Fibroblast of skin of left quadriceps (primary cell): ENCODE measurements at regions not wholly inside any gene's neighbourhood (a gene's known extent, or its start where the extent isn't known, plus 50 kb on each side); places are given as distances from the start of the nearest gene placed in this dataset.

Source experiments
- DNase-seq, 2 experiments: peaks; one replicate each; pipeline ENCODE4 v3.0.0-alpha.2; 2013; ENCODE audit warnings: low read depth in 2 of 2

- DNase-seq, result peak; percentile 69 to 72
Observed at GRCh38 chr15:62469874-62470688, 305.0 kb upstream of the C2CD4B start.

GRCh38 chr15:62472616-62473299 lies 307.7 kb upstream of the C2CD4B start:
- no peak for DNase-seq

GRCh38 chr15:62474021-62474770 lies 309.1 kb upstream of the C2CD4B start:
- DNase-seq, result no peak

DNA sequence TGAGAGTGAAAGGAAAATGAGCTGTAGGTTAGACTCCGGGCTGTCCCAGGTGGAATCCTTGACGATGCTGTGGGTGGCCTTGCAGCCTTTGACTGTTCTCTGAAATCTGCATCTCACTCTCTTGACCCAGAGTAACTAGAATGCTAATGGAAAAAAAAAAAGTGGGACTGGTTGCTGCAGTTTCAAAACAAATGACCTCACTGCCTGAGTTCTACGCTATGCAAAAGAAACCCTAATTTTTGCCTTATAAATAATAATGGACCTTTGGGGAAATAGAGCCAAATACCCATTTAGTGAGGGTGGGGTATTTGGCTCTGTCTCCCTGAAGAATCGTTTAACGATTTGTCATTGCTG lies 309.7 kb upstream of the C2CD4B start:
- no peak for DNase-seq

DNA sequence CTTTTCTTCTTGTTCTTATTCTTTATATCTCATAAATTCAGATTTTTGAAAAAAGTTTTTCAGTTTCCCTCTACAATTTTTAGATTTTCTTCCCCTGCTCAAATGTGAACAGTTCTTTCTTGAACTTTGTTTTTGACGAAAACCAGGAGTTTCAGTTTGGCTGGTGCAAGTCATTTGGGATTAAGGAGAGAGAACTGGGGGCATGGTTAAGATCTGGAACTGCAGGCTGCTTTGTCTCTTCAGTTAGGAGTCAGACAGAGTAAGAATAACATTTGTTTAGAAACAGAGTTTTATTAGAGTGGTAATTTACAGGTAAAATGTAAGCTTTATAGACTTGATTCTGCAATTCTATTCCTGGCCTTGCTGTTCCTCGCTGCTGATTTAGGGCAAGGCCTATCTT lies 310.5 kb upstream of the C2CD4B start:
- DNase-seq, result no peak

- DNase-seq, result no peak
Observed at GRCh38 chr15:62476163-62476562, 311.1 kb upstream of the C2CD4B start.

- no peak for DNase-seq
Observed at GRCh38 chr15:62477929-62478328, 312.8 kb upstream of the C2CD4B start.

GRCh38 chr15:62482785-62483429 lies 317.8 kb upstream of the C2CD4B start:
- DNase-seq, result no peak

DNA sequence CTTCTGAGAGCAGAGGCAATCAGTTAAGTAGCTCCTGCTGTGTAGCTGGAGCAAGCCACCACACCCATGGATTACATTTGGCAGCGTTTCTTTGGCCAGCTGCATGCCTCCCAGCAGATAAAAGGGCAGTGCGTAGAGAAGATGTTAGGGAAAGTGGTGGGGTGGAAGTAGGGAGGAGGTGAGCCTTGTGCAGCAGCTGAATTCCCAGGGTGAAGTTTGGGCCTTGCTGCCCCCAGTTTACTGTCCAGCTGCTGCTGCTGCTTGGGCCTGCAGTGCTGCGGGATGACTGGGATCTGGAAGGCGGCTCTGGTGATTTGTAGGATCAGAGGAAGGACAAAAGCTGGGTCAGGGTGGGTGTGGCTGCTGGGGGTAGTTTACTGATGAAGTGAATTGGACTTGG lies 318.7 kb upstream of the C2CD4B start:
- DNase-seq, result no peak

- DNase-seq, result no peak
Observed at GRCh38 chr15:62485170-62485720, 320.2 kb upstream of the C2CD4B start.

DNA sequence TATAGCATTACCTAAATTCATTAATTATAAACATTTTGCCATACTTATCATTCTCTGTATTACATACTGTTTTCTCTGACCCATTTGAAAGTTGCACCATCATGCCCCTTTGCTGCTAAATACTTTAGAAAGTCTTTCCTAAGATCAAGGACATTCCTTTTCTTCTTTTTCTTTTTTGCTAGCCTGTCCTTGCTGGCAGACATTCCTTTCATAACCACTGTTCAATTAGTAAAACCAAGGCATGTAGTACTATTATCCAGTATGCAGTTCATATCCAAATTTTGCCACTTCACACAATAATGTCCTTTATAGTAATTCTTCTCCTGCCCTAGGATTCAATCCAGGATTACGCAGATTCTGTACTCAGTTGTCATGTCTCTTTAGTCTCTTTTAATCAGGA lies 321.0 kb upstream of the C2CD4B start:
- peak in 1 of 2 experiments; percentile 34 for DNase-seq

DNA sequence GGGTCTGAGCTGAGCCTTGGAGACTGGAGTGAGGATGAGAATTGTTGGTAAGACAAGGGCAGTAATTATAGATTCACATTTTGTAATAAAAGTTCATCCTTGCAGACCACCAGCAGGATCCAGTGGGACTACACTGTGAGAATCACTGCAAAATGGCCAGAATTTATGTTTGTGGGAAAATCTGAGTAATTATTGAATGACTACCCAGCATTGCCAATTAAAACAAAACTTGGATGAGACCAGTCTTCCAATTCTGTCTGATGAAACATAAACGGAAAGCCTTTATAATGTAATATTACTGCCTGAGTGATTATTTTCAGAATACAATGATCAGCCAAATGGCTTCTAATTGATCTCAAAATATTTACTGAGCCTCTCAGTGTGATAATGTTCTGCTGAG lies 323.3 kb upstream of the C2CD4B start:
- peak in 1 of 2 experiments; percentile 25 for DNase-seq

DNA sequence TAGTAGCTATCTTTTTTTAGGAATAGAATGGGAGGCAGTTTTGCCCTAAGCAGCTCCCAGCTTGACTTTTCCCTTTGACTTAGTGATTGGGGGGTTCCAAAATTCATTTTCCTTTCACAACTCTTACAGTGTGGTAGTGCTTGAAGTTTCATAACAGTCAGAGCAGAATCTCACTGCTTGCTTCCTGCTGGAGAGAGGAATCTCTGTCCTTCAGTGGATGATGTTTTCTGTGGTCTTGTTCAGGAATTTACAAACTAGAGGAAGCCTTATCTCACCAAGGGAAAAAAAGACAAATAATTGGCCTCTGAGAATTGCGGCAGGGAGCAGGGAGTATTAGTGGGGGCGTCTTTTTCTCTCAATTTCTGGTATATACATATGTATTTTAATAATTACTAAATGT lies 326.6 kb upstream of the C2CD4B start:
- DNase-seq, result peak in 1 of 2 experiments; percentile 55

GRCh38 chr15:62492900-62493299 lies 327.8 kb upstream of the C2CD4B start:
- no peak for DNase-seq

DNA sequence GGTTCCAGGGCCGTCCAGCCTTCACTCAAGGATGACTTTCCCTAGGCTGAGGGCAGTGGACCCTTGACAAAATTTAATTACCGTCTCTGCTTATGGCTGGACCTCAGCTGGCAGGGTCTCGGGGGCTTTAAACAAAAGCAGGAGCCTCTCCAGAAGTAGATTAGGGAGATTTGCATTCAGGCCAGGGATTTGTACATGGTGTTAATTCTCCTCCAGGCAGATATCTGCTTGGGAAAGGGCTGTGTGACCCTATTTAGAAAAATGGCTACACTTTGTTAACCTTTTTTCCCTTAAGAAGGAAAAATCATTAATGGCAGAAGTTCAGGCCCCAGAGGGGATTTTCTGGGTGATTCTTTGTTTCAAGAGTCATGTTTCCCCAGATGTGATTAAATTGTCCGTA lies 329.1 kb upstream of the C2CD4B start:
- DNase-seq, result no peak

GRCh38 chr15:62495670-62496614 lies 330.9 kb upstream of the C2CD4B start:
- DNase-seq, result no peak

- peak in 1 of 2 experiments; percentile 20 for DNase-seq
Observed at GRCh38 chr15:62497356-62497755, 332.3 kb upstream of the C2CD4B start.

DNA sequence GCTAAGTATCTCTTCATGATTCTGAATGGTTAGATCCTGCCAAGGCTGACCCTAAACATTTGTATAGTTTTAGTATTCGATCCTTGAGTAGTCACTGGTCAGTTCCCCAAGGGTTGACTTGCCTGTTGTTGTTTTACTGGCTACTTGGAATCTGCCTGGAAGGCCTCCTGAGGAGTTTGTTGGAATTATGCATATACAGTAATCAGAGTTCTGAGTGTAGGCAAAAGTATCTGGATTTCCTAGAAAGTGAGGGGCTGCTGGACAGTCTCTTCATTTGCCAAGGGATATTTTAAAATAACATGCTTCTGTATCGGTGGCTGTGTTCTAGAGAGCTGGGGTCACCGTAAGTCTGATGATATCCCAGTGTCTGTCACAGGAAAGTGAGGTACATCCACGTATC lies 333.2 kb upstream of the C2CD4B start:
- no peak for DNase-seq

GRCh38 chr15:62498712-62499111 lies 333.6 kb upstream of the C2CD4B start:
- no peak for DNase-seq

DNA sequence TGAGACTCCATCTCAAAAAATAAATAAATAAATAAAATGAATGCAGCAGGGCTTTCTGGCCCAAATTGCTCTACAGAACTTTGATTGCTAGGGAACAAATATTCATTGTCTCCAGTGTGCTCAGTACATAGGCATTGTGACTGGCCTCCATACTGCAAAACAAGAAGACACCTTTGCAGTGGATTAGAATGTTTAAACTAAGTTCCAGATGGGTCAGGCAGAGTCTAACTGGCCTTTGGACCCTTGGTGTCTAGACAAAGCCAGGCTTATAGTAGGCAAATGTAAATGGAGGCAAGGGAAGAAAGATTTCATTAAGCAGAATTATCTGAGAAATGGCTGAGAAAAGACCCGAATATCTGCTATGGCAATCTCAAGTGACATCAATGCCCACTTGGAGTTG lies 335.2 kb upstream of the C2CD4B start:
- DNase-seq, result no peak

GRCh38 chr15:62502451-62502850 lies 337.4 kb upstream of the C2CD4B start:
- DNase-seq, result no peak
